ENCODE measurements at regions not wholly inside any gene's neighbourhood (a gene's known extent, or its start where the extent isn't known, plus 50 kb on each side); places are given as distances from the start of the nearest gene placed in this dataset.

- peaks cover 29% of the 10 kb centered on the region for H3K27me3 ChIP-seq (ENCODE audit: low read depth, low read length)
- H3K4me3 ChIP-seq (ENCODE audit: low read length) = no peak overlapping the region
- H3K9me3 ChIP-seq (ENCODE audit: insufficient read depth, low read length) = no peaks in the 10 kb centered on the region
- H3K79me2 ChIP-seq (ENCODE audit: low read length) = no peaks in the 10 kb centered on the region
- no peaks in the 10 kb centered on the region for H3K36me3 ChIP-seq (replicated peaks; ENCODE audit: low read depth, low read length)
- H3K9ac ChIP-seq (ENCODE audit: low read length) = no peak overlapping the region
- no peak overlapping the region for H2AFZ ChIP-seq (ENCODE audit: low read depth, low read length)
- H3K27ac ChIP-seq (ENCODE audit: low read length) = no peak overlapping the region
- TF ChIP-seq EZH2phosphoT487 (IDR thresholded peaks at IDR 0.05; ENCODE audit: low read depth) (no peak), CTCF (IDR thresholded peaks at IDR 0.05; ENCODE audit: low read depth, low read length) (no peak)
- H4K20me1 ChIP-seq (ENCODE audit: insufficient read depth, low read length) = no peaks in the 10 kb centered on the region
- H3K4me1 ChIP-seq (ENCODE audit: low read length) = no peaks in the 10 kb centered on the region
- no peak overlapping the region for H3K4me2 ChIP-seq (ENCODE audit: low read length)
Measured at GRCh38 chr2:71886241-71886640, 261.4 kb downstream of the CYP26B1 start.

GRCh38 chr2:71884303-71885042 lies 263.2 kb downstream of the CYP26B1 start:
- no peak for TF ChIP-seq CTCF (IDR thresholded peaks at IDR 0.05; ENCODE audit: low read depth, low read length)
- no peak for TF ChIP-seq EZH2phosphoT487 (IDR thresholded peaks at IDR 0.05; ENCODE audit: low read depth)
- Histone ChIP-seq H3K4me2 (ENCODE audit: low read length) (no peak overlapping the region), H3K36me3 (replicated peaks; ENCODE audit: low read depth, low read length) (no peaks in the 10 kb centered on the region), H3K27me3 (ENCODE audit: low read depth, low read length) (peaks cover 20% of the 10 kb centered on the region), H3K27ac (ENCODE audit: low read length) (no peak overlapping the region), H4K20me1 (ENCODE audit: insufficient read depth, low read length) (no peaks in the 10 kb centered on the region), H3K4me1 (ENCODE audit: low read length) (no peaks in the 10 kb centered on the region), H3K9ac (ENCODE audit: low read length) (no peak overlapping the region), H3K4me3 (ENCODE audit: low read length) (no peak overlapping the region), H3K9me3 (ENCODE audit: insufficient read depth, low read length) (no peaks in the 10 kb centered on the region), H2AFZ (ENCODE audit: low read depth, low read length) (no peak overlapping the region), H3K79me2 (ENCODE audit: low read length) (no peaks in the 10 kb centered on the region)

- H3K27me3 ChIP-seq (ENCODE audit: low read depth, low read length) = peaks cover 20% of the 10 kb centered on the region
- no peaks in the 10 kb centered on the region for H4K20me1 ChIP-seq (ENCODE audit: insufficient read depth, low read length)
- H3K9ac ChIP-seq (ENCODE audit: low read length) = no peak overlapping the region
- H3K36me3 ChIP-seq (replicated peaks; ENCODE audit: low read depth, low read length) = no peaks in the 10 kb centered on the region
- no peak overlapping the region for H2AFZ ChIP-seq (ENCODE audit: low read depth, low read length)
- H3K4me1 ChIP-seq (ENCODE audit: low read length) = no peaks in the 10 kb centered on the region
- TF ChIP-seq CTCF (IDR thresholded peaks at IDR 0.05; ENCODE audit: low read depth, low read length) (no peak), EZH2phosphoT487 (IDR thresholded peaks at IDR 0.05; ENCODE audit: low read depth) (no peak)
- no peak overlapping the region for H3K4me3 ChIP-seq (ENCODE audit: low read length)
- no peaks in the 10 kb centered on the region for H3K9me3 ChIP-seq (ENCODE audit: insufficient read depth, low read length)
- no peaks in the 10 kb centered on the region for H3K79me2 ChIP-seq (ENCODE audit: low read length)
- H3K27ac ChIP-seq (ENCODE audit: low read length) = no peak overlapping the region
- no peak overlapping the region for H3K4me2 ChIP-seq (ENCODE audit: low read length)
Measured at GRCh38 chr2:71882949-71883472, 264.7 kb downstream of the CYP26B1 start.

GRCh38 chr2:71882236-71882946 lies 265.3 kb downstream of the CYP26B1 start:
- Histone ChIP-seq H3K4me1 (ENCODE audit: low read length) (no peaks in the 10 kb centered on the region), H3K27me3 (ENCODE audit: low read depth, low read length) (peaks cover 20% of the 10 kb centered on the region), H3K4me3 (ENCODE audit: low read length) (no peak overlapping the region), H4K20me1 (ENCODE audit: insufficient read depth, low read length) (no peaks in the 10 kb centered on the region), H3K9me3 (ENCODE audit: insufficient read depth, low read length) (no peaks in the 10 kb centered on the region), H3K79me2 (ENCODE audit: low read length) (no peaks in the 10 kb centered on the region), H3K9ac (ENCODE audit: low read length) (no peak overlapping the region), H3K36me3 (replicated peaks; ENCODE audit: low read depth, low read length) (no peaks in the 10 kb centered on the region), H2AFZ (ENCODE audit: low read depth, low read length) (no peak overlapping the region), H3K27ac (ENCODE audit: low read length) (no peak overlapping the region), H3K4me2 (ENCODE audit: low read length) (no peak overlapping the region)
- TF ChIP-seq EZH2phosphoT487 (IDR thresholded peaks at IDR 0.05; ENCODE audit: low read depth) (no peak), CTCF (IDR thresholded peaks at IDR 0.05; ENCODE audit: low read depth, low read length) (no peak)
